C4-2B (cell line): ENCODE measurements at regions not wholly inside any gene's neighbourhood (a gene's known extent, or its start where the extent isn't known, plus 50 kb on each side); places are given as distances from the start of the nearest gene placed in this dataset.

Experiments
- ZFX ChIP-seq: fragments of 450-650 bp; IDR thresholded peaks from 2 replicates; pipeline ENCODE4 v1.6.1; 2017
- TF ChIP-seq, protein P1 (sequence below): fragments of 450-650 bp; conservative IDR thresholded peaks from 2 replicates; pipeline ENCODE4 v1.5.1; 2017; ENCODE audit warnings: mild to moderate bottlenecking

GRCh38 chr5:2542026-2542425 is 209.5 kb downstream of the IRX2 start:
- TF ChIP-seq, protein P1, sequence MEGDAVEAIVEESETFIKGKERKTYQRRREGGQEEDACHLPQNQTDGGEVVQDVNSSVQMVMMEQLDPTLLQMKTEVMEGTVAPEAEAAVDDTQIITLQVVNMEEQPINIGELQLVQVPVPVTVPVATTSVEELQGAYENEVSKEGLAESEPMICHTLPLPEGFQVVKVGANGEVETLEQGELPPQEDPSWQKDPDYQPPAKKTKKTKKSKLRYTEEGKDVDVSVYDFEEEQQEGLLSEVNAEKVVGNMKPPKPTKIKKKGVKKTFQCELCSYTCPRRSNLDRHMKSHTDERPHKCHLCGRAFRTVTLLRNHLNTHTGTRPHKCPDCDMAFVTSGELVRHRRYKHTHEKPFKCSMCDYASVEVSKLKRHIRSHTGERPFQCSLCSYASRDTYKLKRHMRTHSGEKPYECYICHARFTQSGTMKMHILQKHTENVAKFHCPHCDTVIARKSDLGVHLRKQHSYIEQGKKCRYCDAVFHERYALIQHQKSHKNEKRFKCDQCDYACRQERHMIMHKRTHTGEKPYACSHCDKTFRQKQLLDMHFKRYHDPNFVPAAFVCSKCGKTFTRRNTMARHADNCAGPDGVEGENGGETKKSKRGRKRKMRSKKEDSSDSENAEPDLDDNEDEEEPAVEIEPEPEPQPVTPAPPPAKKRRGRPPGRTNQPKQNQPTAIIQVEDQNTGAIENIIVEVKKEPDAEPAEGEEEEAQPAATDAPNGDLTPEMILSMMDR: no peak
- no peak for TF ChIP-seq ZFX
